HEK293 (cell line): ENCODE measurements at regions not wholly inside any gene's neighbourhood (a gene's known extent, or its start where the extent isn't known, plus 50 kb on each side); places are given as distances from the start of the nearest gene placed in this dataset.

Experiments
- CTCF ChIA-PET: fragments of 350-600 bp; formaldehyde crosslinking; extraction: SDS; loops from one replicate; lab custom pipeline; 2021; ENCODE audit warnings: antibody characterized with exemption; lab: Yijun Ruan, JAX
- POLR2A ChIA-PET: fragments of 300-600 bp; formaldehyde crosslinking; extraction: SDS; loops from one replicate; lab custom pipeline; 2020; ENCODE audit warnings: antibody characterized with exemption, inconsistent platforms; lab: Yijun Ruan, JAX
- H3K27ac ChIP-seq: fragments of 200-500 bp; sonication (Bioruptor generic); 2 replicates; pipeline ENCODE4 v1.5.1; 2014; ENCODE audit warnings: low read depth, low read length, control low read depth, inconsistent platforms; ENCODE audit errors: extremely low read depth
- H3K36me3 ChIP-seq, 2 experiments: fragments of 200-500 bp in 1 of 2; sonication (Bioruptor generic) in 1 of 2; 1 replicate in 1 of 2; 2 replicates in 1 of 2; pipeline ENCODE4 v1.5.1; 2014 to 2017; ENCODE audit warnings: inconsistent platforms in 2 of 2, low read length in 2 of 2; ENCODE audit not compliant: control insufficient read depth in 2 of 2, insufficient read depth in 1 of 2
- H3K4me1 ChIP-seq: fragments of 200-500 bp; sonication (Bioruptor generic); 2 replicates; pipeline ENCODE4 v1.5.1; 2014; ENCODE audit warnings: mild to moderate bottlenecking, low read length, inconsistent platforms; ENCODE audit not compliant: control insufficient read depth, insufficient read depth
- H3K4me3 ChIP-seq: 2 replicates; pipeline ENCODE4 v1.5.1; 2011; ENCODE audit warnings: low read depth, mild to moderate bottlenecking, control low read depth, low read length, moderate library complexity
- H3K9me3 ChIP-seq: fragments of 200-500 bp; sonication (Bioruptor generic); 2 replicates; pipeline ENCODE4 v1.5.1; 2014; ENCODE audit warnings: low read depth, low read length, inconsistent platforms; ENCODE audit not compliant: control insufficient read depth, insufficient read depth
- GLIS2 ChIP-seq: fragments of 450-650 bp; formaldehyde crosslinking; IDR thresholded peaks from 2 replicates; pipeline ENCODE4 v1.5.1; 2016; ENCODE audit warnings: missing biosample characterization, missing genetic modification characterization
- HOXD13 ChIP-seq: sonication (generic); formaldehyde crosslinking; IDR thresholded peaks from 2 replicates; pipeline ENCODE4 v1.8.0; 2022; ENCODE audit warnings: missing genetic modification reagents, borderline replicate concordance
- KLF9 ChIP-seq: fragments of 450-650 bp; formaldehyde crosslinking; IDR thresholded peaks from 2 replicates; pipeline ENCODE4 v1.5.1; 2016; ENCODE audit warnings: missing biosample characterization, missing genetic modification characterization, low read depth
- OVOL3 ChIP-seq: fragments of 450-650 bp; formaldehyde crosslinking; IDR thresholded peaks from 2 replicates; pipeline ENCODE4 v1.5.1; 2016; ENCODE audit warnings: missing biosample characterization, missing genetic modification characterization
- PRDM10 ChIP-seq: fragments of 450-650 bp; formaldehyde crosslinking; IDR thresholded peaks from 2 replicates; pipeline ENCODE4 v1.5.1; 2016; ENCODE audit warnings: missing biosample characterization, missing genetic modification characterization
- ZBTB44 ChIP-seq: fragments of 450-650 bp; IDR thresholded peaks from 2 replicates; pipeline ENCODE4 v1.5.1; 2018; ENCODE audit warnings: missing biosample characterization, mild to moderate bottlenecking, missing genetic modification characterization
- ZFHX2 ChIP-seq: fragments of 450-650 bp; formaldehyde crosslinking; conservative IDR thresholded peaks from 2 replicates; pipeline ENCODE4 v1.5.1; 2016; ENCODE audit warnings: missing biosample characterization, missing genetic modification characterization
- ZNF133 ChIP-seq: fragments of 450-650 bp; formaldehyde crosslinking; IDR thresholded peaks from 2 replicates; pipeline ENCODE4 v1.5.1; 2016; ENCODE audit warnings: missing biosample characterization, missing genetic modification characterization
- ZNF138 ChIP-seq: fragments of 450-650 bp; formaldehyde crosslinking; IDR thresholded peaks from 2 replicates; pipeline ENCODE4 v1.5.1; 2016; ENCODE audit warnings: missing biosample characterization, missing genetic modification characterization, borderline replicate concordance
- ZNF140 ChIP-seq: fragments of 450-650 bp; formaldehyde crosslinking; IDR thresholded peaks from 2 replicates; pipeline ENCODE4 v1.5.1; 2016; ENCODE audit warnings: missing biosample characterization, missing genetic modification characterization
- ZNF155 ChIP-seq: fragments of 450-650 bp; formaldehyde crosslinking; IDR thresholded peaks from 2 replicates; pipeline ENCODE4 v1.5.1; 2016; ENCODE audit warnings: missing biosample characterization, missing genetic modification characterization
- ZNF169 ChIP-seq: fragments of 450-650 bp; formaldehyde crosslinking; IDR thresholded peaks from 2 replicates; pipeline ENCODE4 v1.5.1; 2016; ENCODE audit warnings: missing biosample characterization, missing genetic modification characterization
- ZNF175 ChIP-seq: fragments of 450-650 bp; formaldehyde crosslinking; IDR thresholded peaks from 2 replicates; pipeline ENCODE4 v1.5.1; 2016; ENCODE audit warnings: missing biosample characterization, missing genetic modification characterization
- ZNF18 ChIP-seq: fragments of 450-650 bp; formaldehyde crosslinking; IDR thresholded peaks from 2 replicates; pipeline ENCODE4 v1.5.1; 2016; ENCODE audit warnings: missing biosample characterization, missing genetic modification characterization
- ZNF184 ChIP-seq: fragments of 450-650 bp; IDR thresholded peaks from 2 replicates; pipeline ENCODE4 v1.5.1; 2018; ENCODE audit warnings: missing biosample characterization, mild to moderate bottlenecking, missing genetic modification characterization
- ZNF423 ChIP-seq: fragments of 450-650 bp; formaldehyde crosslinking; IDR thresholded peaks from 2 replicates; pipeline ENCODE4 v1.5.1; 2016; ENCODE audit warnings: missing biosample characterization, missing genetic modification characterization
- ZNF433 ChIP-seq: fragments of 450-650 bp; formaldehyde crosslinking; IDR thresholded peaks from 2 replicates; pipeline ENCODE4 v1.5.1; 2016; ENCODE audit warnings: missing biosample characterization, missing genetic modification characterization, low read depth
- ZNF501 ChIP-seq: fragments of 450-650 bp; formaldehyde crosslinking; IDR thresholded peaks from 2 replicates; pipeline ENCODE4 v1.5.1; 2016; ENCODE audit warnings: missing biosample characterization, missing genetic modification characterization
- ZNF521 ChIP-seq: fragments of 450-650 bp; formaldehyde crosslinking; IDR thresholded peaks from 2 replicates; pipeline ENCODE4 v1.5.1; 2017; ENCODE audit warnings: missing biosample characterization, mild to moderate bottlenecking, missing genetic modification characterization
- ZNF560 ChIP-seq: fragments of 450-650 bp; formaldehyde crosslinking; IDR thresholded peaks from 2 replicates; pipeline ENCODE4 v1.5.1; 2017; ENCODE audit warnings: missing biosample characterization, missing genetic modification characterization, borderline replicate concordance
- ZNF580 ChIP-seq: fragments of 450-650 bp; formaldehyde crosslinking; IDR thresholded peaks from 2 replicates; pipeline ENCODE4 v1.5.1; 2016; ENCODE audit warnings: missing biosample characterization, missing genetic modification characterization
- ZNF645 ChIP-seq: fragments of 450-650 bp; formaldehyde crosslinking; IDR thresholded peaks from 2 replicates; pipeline ENCODE4; 2016; ENCODE audit warnings: missing biosample characterization, missing genetic modification characterization
- ZNF658 ChIP-seq: fragments of 450-650 bp; formaldehyde crosslinking; IDR thresholded peaks from 2 replicates; pipeline ENCODE4; 2016; ENCODE audit warnings: missing biosample characterization, missing genetic modification characterization
- ZNF768 ChIP-seq: fragments of 450-650 bp; formaldehyde crosslinking; IDR thresholded peaks from 2 replicates; pipeline ENCODE4 v1.5.1; 2018; ENCODE audit warnings: missing biosample characterization, mild to moderate bottlenecking, missing genetic modification characterization
- ZNF776 ChIP-seq: fragments of 450-650 bp; formaldehyde crosslinking; IDR thresholded peaks from 2 replicates; pipeline ENCODE4 v1.5.0; 2017; ENCODE audit warnings: missing biosample characterization, missing genetic modification characterization, borderline replicate concordance

GRCh38 chr4:112916868-112917267 lies 132.6 kb upstream of the ANK2 start:
- no peak overlapping the region for H3K4me3 ChIP-seq
- CTCF ChIA-PET, result interaction anchor here (2.2 kb wide), 1 partner anchor 22 kb away, joined by 5 read pairs; no protein-coding TSS in a partner anchor
- H3K4me1 ChIP-seq, result no peaks in the 10 kb centered on the region
- no peak overlapping the region for H3K27ac ChIP-seq
- TF ChIP-seq ZNF18 (tag by site-specific recombination) (no peak), ZNF155 (no peak), GLIS2 (no peak)
- POLR2A ChIA-PET, result no interaction called here
- H3K9me3 ChIP-seq, result no peaks in the 10 kb centered on the region
- H3K36me3 ChIP-seq, result no peaks in the 10 kb centered on the region

GRCh38 chr4:112923516-112923915 lies 125.9 kb upstream of the ANK2 start:
- ChIA-PET POLR2A (no interaction called here), CTCF (interaction anchor here (1.1 to 2.3 kb wide), 2 partner anchors 15 to 69 kb away, joined by 4 to 11 read pairs; no protein-coding TSS in a partner anchor)
- TF ChIP-seq ZNF580 (tag by site-specific recombination) (no peak), OVOL3 (tag by site-specific recombination) (no peak), KLF9 (no peak), ZNF169 (no peak), ZNF645 (tag by site-specific recombination) (no peak), ZNF776 (tag by site-specific recombination) (no peak)
- Histone ChIP-seq H3K4me3 (no peak overlapping the region), H3K36me3 (no peaks in the 10 kb centered on the region), H3K4me1 (no peaks in the 10 kb centered on the region), H3K27ac (no peak overlapping the region), H3K9me3 (no peaks in the 10 kb centered on the region)

- TF ChIP-seq PRDM10 (tag by site-specific recombination), result no peak
- TF ChIP-seq ZNF433 (tag by site-specific recombination), result no peak
- no peak for TF ChIP-seq ZNF521 (tag by site-specific recombination)
- TF ChIP-seq ZNF138 (tag by site-specific recombination), result no peak
- no peak for TF ChIP-seq ZNF560
- no peak for TF ChIP-seq ZNF658 (tag by site-specific recombination)
- TF ChIP-seq HOXD13 (CRISPR knock-in tag), result no peak
- TF ChIP-seq ZNF501 (tag by site-specific recombination), result no peak
- TF ChIP-seq ZNF423 (tag by site-specific recombination), result no peak
- TF ChIP-seq ZBTB44 (tag by site-specific recombination), result no peak
- no peak for TF ChIP-seq ZNF768 (tag by site-specific recombination)
- no peak for TF ChIP-seq ZNF175 (tag by site-specific recombination)
- TF ChIP-seq ZFHX2 (tag by site-specific recombination), result no peak
- TF ChIP-seq ZNF140 (tag by site-specific recombination), result no peak
- no peak for TF ChIP-seq ZNF184
- TF ChIP-seq ZNF133 (tag by site-specific recombination), result no peak
- Histone ChIP-seq H3K36me3 (no peaks in the 10 kb centered on the region), H3K27ac (no peak overlapping the region), H3K9me3 (no peaks in the 10 kb centered on the region), H3K4me1 (no peaks in the 10 kb centered on the region), H3K4me3 (no peak overlapping the region)
- ChIA-PET CTCF (no interaction called here), POLR2A (no interaction called here)
Observed at GRCh38 chr4:112926819-112927218, 122.6 kb upstream of the ANK2 start.
